ENCODE measurements at regions not wholly inside any gene's neighbourhood (a gene's known extent, or its start where the extent isn't known, plus 50 kb on each side); places are given as distances from the start of the nearest gene placed in this dataset.

- no peak overlapping the region for H3K4me3 ChIP-seq (ENCODE audit: low read depth, low read length)
- TF ChIP-seq, protein P1, sequence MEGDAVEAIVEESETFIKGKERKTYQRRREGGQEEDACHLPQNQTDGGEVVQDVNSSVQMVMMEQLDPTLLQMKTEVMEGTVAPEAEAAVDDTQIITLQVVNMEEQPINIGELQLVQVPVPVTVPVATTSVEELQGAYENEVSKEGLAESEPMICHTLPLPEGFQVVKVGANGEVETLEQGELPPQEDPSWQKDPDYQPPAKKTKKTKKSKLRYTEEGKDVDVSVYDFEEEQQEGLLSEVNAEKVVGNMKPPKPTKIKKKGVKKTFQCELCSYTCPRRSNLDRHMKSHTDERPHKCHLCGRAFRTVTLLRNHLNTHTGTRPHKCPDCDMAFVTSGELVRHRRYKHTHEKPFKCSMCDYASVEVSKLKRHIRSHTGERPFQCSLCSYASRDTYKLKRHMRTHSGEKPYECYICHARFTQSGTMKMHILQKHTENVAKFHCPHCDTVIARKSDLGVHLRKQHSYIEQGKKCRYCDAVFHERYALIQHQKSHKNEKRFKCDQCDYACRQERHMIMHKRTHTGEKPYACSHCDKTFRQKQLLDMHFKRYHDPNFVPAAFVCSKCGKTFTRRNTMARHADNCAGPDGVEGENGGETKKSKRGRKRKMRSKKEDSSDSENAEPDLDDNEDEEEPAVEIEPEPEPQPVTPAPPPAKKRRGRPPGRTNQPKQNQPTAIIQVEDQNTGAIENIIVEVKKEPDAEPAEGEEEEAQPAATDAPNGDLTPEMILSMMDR (IDR thresholded peaks at IDR 0.05; ENCODE audit: low read depth, low read length), result no peak
These were observed 163.9 kb downstream of the LYPLAL1 start for GRCh38 chr1:219337588-219337987.

DNA sequence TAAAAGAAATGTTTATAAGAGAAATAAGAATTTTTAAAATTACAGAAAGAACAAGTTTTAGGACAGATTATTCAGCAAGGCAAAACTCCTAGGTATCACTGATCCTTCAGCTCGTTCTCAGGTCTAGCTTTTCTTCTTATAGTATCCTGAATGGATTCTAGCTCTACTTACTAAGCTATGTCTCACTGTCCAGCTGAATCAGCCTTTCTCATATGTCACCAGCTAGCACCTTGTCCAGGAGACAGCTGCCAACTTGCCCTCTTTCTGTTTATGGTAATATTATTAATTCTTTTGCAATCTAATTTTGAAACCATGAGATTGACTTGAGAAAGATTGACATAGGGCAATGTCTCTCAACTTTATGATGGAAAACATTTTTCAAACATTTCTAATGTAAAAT, 159.9 kb downstream of the LYPLAL1 start:
- H3K4me3 ChIP-seq (ENCODE audit: low read depth, low read length), result no peak overlapping the region
- TF ChIP-seq, protein P1 (IDR thresholded peaks at IDR 0.05; ENCODE audit: low read depth, low read length), result no peak

DNA sequence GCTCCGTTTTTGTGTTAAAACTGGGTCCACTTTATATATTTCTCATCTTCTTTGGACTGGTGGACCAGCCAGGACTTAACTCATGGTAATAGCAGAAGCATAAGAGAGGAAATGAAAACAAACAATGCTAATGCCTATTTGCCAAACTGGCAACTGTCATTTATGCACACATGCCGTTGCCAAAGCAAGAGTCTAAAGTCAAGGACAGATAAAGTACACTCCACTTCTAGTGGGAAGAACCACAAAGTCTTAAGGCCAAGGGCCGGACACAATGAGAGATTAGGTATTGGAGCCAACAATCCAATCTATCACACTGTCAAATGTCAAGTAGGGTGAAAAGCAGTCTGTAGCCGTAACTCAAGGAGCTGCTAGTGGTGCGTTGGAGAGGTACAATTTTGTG, 157.7 kb downstream of the LYPLAL1 start:
- TF ChIP-seq, protein P1 (IDR thresholded peaks at IDR 0.05; ENCODE audit: low read depth, low read length), result no peak
- H3K4me3 ChIP-seq (ENCODE audit: low read depth, low read length), result no peak overlapping the region

DNA sequence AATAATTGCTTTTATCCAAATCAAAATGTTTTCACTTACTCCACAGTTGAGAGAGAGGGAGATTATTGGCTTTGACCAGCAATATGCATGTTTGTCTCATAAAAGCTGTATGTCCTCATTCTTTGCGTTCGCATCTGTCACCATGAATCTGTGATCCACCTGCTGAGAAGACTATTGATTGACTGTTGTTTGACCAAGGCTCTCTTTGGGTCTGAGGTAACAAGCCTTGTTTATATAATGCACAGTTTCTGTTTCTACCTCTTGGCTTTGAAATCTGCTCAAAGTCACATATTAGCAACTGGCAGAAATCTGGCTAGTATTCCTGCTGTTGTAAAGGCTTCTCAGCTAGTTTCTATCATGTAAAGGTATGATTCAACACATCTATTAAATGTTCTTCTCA, 157.0 kb downstream of the LYPLAL1 start:
- TF ChIP-seq, protein P1 (IDR thresholded peaks at IDR 0.05; ENCODE audit: low read depth, low read length), result no peak
- no peak overlapping the region for H3K4me3 ChIP-seq (ENCODE audit: low read depth, low read length)

DNA sequence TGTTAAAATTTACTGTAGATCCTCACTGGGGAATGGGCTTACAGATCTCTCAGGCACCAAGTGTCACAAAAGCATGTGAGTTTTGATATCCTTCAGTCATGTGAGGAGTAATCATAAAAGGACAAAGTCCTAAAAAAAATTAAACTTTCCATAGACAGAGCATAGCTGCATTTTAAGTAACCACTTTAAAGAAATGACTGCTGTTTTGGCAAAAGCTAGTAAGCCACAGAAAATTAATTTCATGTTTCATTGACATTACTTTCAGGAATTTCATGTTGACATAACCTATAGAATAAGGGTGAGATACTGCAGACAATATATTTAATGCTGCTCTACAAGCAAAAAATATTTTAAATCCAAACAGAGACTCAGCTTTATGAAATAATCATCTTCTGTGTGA, 156.3 kb downstream of the LYPLAL1 start:
- H3K4me3 ChIP-seq (ENCODE audit: low read depth, low read length), result no peak overlapping the region
- TF ChIP-seq, protein P1 (IDR thresholded peaks at IDR 0.05; ENCODE audit: low read depth, low read length), result no peak

GRCh38 chr1:219329578-219329977, 155.9 kb downstream of the LYPLAL1 start:
- H3K4me3 ChIP-seq (ENCODE audit: low read depth, low read length), result no peak overlapping the region
- TF ChIP-seq, protein P1 (IDR thresholded peaks at IDR 0.05; ENCODE audit: low read depth, low read length), result no peak

DNA sequence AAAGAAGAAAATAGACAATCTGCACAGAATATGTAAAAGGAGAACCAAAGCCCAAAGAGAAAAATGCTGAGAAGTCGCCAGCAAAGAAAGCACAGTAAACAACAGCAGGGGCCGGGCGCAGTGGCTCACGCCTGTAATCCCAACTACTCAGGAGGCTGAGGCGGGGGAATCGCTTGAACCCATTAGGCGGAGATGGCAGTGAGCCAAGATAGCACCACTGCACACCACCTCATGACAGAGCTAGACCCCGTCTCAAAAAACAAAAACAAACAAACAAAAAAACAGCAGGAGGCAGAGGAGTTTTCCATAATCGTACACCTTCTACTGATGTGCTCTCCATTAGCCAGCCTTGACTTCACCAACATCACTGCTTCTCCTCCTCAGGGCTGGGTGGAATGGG, 153.2 kb downstream of the LYPLAL1 start:
- TF ChIP-seq, protein P1 (IDR thresholded peaks at IDR 0.05; ENCODE audit: low read depth, low read length), result no peak
- no peak overlapping the region for H3K4me3 ChIP-seq (ENCODE audit: low read depth, low read length)

Measured in WI38 (cell line).